Adrenal gland (tissue), 9 donors: ENCODE measurements at regions not wholly inside any gene's neighbourhood (a gene's known extent, or its start where the extent isn't known, plus 50 kb on each side); places are given as distances from the start of the nearest gene placed in this dataset.

Experiments used
- DNase-seq, 7 donors: peaks; one replicate each; pipeline ENCODE4 v3.0.0-alpha.2; 2019 to 2020
- H3K27ac ChIP-seq, 5 donors: fragments of 200-600 bp; sonication (generic) in 4 of 5; 1 replicate in 3 of 5; 2 replicates in 2 of 5; pipeline versions ENCODE4 v1.5.1 to v1.8.0; 2016 to 2020; ENCODE audit warnings: mild to moderate bottlenecking in 1 of 5
- H3K27me3 ChIP-seq: fragments of 200-600 bp; 2 replicates; pipeline ENCODE4 v1.8.0; 2021
- H3K36me3 ChIP-seq, 2 donors: fragments of 200-600 bp; replicated peaks in 1 of 2; 1 replicate in 1 of 2; 2 replicates in 1 of 2; pipeline versions ENCODE4 v1.5.1 to v1.8.0; 2018 to 2022
- H3K4me1 ChIP-seq, 2 donors: fragments of 200-600 bp; replicated peaks in 1 of 2; 1 replicate in 1 of 2; 2 replicates in 1 of 2; pipeline versions ENCODE4 v1.5.1 to v1.8.0; 2018 to 2021
- H3K4me3 ChIP-seq, 4 donors: fragments of 200-600 bp; sonication (generic) in 3 of 4; one replicate each; pipeline ENCODE4 v1.5.1; 2016 to 2018
- H3K9me3 ChIP-seq, 3 donors: fragments of 200-600 bp; sonication (generic) in 1 of 3; replicated peaks in 1 of 3; 1 replicate in 2 of 3; 2 replicates in 1 of 3; pipeline versions ENCODE4 v1.5.1 to v1.8.0; 2016 to 2021
- POLR2A ChIP-seq, 2 donors: fragments of 450-650 bp; IDR thresholded peaks; one replicate each; pipeline ENCODE4 v1.6.1; 2017; ENCODE audit warnings: antibody characterized with exemption in 2 of 2, mild to moderate bottlenecking in 2 of 2, moderate library complexity in 1 of 2
- WGBS, 4 donors: extraction: QIAGEN DNeasy Blood & Tissue Kit in 2 of 4; methylation state at CpG; one replicate each; pipeline versions ENCODE4 v1.1.5 to v1.1.7; 2013 to 2017; 5-methylcytosine and 5-hydroxymethylcytosine counted together
- intact Hi-C, 2 donors: fragments of 100-400 bp; cut with DNase I; formaldehyde crosslinking; loops; one replicate each; pipeline versions ENCODE4 v1.14.1 to v1.15.0; 2022 to 2023
- TF ChIP-seq, protein P1 (sequence below), 6 experiments: fragments of 450-650 bp in 4 of 6; fragments of 200-600 bp in 2 of 6; sonication (generic) in 1 of 6; IDR thresholded peaks; 1 replicate in 5 of 6; 2 replicates in 1 of 6; pipeline versions ENCODE4 v1.5.1 to v1.8.0; 2016 to 2021; ENCODE audit warnings: antibody characterized with exemption in 6 of 6, mild to moderate bottlenecking in 2 of 6, moderate library complexity in 1 of 6
- donor health status: healthy with polysubstance abuse.
- donor health status: Bipolar disorder and iron deficiency.
- donor health status: DM: yes; HTN: yes; CAD: no.
- donor health status: DM: no; HTN: no; CAD: no.
- donor health status: DM: no; HTN: no; CAD: no.

DNA sequence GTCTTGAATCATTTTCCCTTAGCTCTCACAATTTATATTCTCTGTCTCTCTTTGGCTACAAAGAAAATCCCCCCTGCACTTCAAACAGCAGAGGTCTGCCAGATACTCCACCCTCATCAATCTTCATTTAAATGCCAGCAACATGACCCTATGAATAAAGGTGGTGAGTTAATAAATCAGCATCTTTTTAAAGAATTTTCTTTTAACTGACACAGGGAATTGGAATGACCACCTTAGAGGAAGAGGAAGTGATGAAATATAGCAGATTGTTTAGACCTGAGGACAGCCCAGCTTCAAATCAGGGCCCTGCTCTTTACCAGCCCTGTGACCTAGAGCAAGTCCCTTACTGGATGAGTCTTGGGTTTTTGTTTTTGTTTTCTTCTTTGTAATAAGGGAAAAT is 223.1 kb upstream of the PAPPA start:
- H3K4me1 ChIP-seq, result no peaks in the 10 kb centered on the region
- DNase-seq, result no peak
- no peak overlapping the region for H3K4me3 ChIP-seq
- no peak overlapping the region for H3K27ac ChIP-seq
- H3K27me3 ChIP-seq, result no peaks in the 10 kb centered on the region
- no peaks in the 10 kb centered on the region for H3K36me3 ChIP-seq
- intact Hi-C loops, result no loop called here
- no peaks in the 10 kb centered on the region for H3K9me3 ChIP-seq
- TF ChIP-seq, protein P1, sequence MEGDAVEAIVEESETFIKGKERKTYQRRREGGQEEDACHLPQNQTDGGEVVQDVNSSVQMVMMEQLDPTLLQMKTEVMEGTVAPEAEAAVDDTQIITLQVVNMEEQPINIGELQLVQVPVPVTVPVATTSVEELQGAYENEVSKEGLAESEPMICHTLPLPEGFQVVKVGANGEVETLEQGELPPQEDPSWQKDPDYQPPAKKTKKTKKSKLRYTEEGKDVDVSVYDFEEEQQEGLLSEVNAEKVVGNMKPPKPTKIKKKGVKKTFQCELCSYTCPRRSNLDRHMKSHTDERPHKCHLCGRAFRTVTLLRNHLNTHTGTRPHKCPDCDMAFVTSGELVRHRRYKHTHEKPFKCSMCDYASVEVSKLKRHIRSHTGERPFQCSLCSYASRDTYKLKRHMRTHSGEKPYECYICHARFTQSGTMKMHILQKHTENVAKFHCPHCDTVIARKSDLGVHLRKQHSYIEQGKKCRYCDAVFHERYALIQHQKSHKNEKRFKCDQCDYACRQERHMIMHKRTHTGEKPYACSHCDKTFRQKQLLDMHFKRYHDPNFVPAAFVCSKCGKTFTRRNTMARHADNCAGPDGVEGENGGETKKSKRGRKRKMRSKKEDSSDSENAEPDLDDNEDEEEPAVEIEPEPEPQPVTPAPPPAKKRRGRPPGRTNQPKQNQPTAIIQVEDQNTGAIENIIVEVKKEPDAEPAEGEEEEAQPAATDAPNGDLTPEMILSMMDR (IDR thresholded peaks at IDR 0.05), result no peak
- no peak for TF ChIP-seq POLR2A (IDR thresholded peaks at IDR 0.05)

DNA sequence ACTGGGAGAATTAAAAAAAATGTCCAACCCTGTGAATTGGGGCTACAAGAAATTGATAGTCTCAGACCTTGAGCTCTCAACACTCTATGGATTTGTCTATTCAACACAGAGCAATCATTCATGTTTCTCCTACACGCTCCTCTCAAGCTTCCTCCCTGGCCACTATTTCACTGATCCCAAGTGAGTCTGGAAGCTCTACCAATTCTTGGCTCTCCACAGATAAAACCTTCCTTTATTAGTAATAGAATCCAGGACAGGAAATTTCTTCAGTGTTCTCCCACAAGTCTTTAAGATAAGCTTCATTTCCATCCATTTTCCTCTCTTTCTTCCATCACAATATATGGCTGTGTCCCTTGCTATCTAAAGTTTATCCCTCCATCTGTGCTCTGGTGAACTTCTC is 215.1 kb upstream of the PAPPA start:
- Histone ChIP-seq H3K27ac (no peak overlapping the region), H3K27me3 (no peaks in the 10 kb centered on the region), H3K36me3 (no peaks in the 10 kb centered on the region), H3K9me3 (no peaks in the 10 kb centered on the region), H3K4me1 (no peaks in the 10 kb centered on the region), H3K4me3 (no peak overlapping the region)
- intact Hi-C loops, result no loop called here
- 79 to 83% (median 81%) methylated on average over 1 of the region's 1 CpG for WGBS, 4 donors
- TF ChIP-seq POLR2A (IDR thresholded peaks at IDR 0.05), result no peak
- TF ChIP-seq, protein P1 (IDR thresholded peaks at IDR 0.05), result no peak
- DNase-seq, result no peak

DNA sequence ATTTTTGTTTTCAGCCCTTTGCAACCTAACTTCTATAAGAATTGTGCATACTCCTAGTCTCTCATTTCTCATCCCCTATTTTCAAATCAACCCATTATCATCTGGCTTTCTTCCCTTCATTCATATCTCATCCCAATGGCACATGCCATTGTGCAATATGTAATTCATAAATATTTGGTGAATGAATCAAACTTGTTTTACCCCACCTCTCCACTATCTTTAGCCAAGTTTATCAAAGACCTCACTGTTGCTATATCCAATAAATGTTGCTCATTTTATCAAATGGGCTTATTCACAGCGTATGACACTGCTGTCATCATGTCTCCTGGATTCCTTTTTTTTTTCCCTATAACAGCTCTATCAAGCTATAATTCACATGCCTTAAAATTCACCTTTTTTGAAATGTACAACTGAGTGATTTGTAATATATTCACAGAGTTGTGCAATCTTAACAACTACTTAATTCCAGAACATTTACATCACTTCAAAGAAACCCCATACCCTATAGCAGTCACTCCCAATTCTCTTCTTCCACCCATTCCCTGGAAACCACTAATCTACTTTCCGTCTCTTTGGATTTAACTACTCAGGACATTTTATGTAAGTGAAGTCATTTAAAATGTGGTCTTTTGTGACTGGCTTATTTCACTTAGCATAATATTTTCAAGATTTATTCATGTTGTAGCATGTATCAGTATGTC is 214.4 kb upstream of the PAPPA start:
- Histone ChIP-seq H3K27me3 (no peaks in the 10 kb centered on the region), H3K4me3 (no peak overlapping the region), H3K27ac (no peak overlapping the region), H3K4me1 (no peaks in the 10 kb centered on the region), H3K36me3 (no peaks in the 10 kb centered on the region), H3K9me3 (no peaks in the 10 kb centered on the region)
- no peak for DNase-seq
- intact Hi-C loops, result no loop called here
- TF ChIP-seq, protein P1 (IDR thresholded peaks at IDR 0.05), result no peak
- TF ChIP-seq POLR2A (IDR thresholded peaks at IDR 0.05), result no peak
- WGBS, 4 donors, result 67 to 76% (median 72%) methylated on average over 2 of the region's 2 CpGs

DNA sequence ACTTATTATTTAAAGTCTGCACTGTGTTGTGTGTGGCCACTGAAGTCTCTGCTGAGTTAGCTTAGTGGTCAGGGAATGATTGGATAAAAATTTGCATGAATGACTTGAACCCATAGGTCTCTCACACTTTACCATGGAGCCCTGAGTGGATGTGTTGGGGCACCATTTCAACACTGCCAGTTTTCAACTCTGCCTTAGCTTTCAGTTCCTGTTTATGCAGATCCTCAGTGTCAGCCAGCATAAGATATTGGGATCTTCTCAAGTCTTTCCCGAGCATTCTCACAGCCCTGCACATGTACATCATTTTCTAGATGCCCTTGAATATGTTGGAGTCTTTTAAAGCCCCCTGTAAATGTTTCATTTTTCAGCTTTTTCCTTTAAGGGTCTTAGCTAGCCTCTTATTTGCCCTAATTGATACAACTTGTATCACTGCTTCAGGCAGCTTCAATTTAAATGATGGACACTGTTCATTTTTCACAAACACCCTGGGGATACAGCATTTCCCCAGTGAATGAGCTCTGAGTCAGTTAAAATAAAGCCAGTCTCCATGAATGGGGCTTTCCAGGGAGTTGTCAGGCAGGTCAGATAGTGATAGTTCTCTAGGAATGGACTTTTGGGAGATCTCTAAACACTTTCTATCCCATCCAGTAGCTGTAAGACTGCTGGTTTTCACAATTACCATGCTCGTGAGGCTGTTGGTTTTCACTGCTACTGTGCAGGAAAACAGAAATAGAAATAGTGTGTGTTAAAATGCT is 211.9 kb upstream of the PAPPA start:
- Histone ChIP-seq H3K36me3 (no peaks in the 10 kb centered on the region), H3K9me3 (no peaks in the 10 kb centered on the region), H3K27ac (no peak overlapping the region), H3K4me3 (no peak overlapping the region), H3K4me1 (no peaks in the 10 kb centered on the region), H3K27me3 (no peaks in the 10 kb centered on the region)
- 34 to 39% (median 35%) methylated on average over 2 of the region's 2 CpGs for WGBS, 4 donors
- TF ChIP-seq, protein P1 (IDR thresholded peaks at IDR 0.05), result no peak
- no peak for TF ChIP-seq POLR2A (IDR thresholded peaks at IDR 0.05)
- DNase-seq, result no peak
- intact Hi-C loops, result no loop called here
